ENCODE measurements at regions not wholly inside any gene's neighbourhood (a gene's known extent, or its start where the extent isn't known, plus 50 kb on each side); places are given as distances from the start of the nearest gene placed in this dataset.
"Not testable (repeated sequence)": the region's sequence is repeated elsewhere in the genome, so short reads cannot be mapped to it uniquely, and the experiment has no call there.

DNA sequence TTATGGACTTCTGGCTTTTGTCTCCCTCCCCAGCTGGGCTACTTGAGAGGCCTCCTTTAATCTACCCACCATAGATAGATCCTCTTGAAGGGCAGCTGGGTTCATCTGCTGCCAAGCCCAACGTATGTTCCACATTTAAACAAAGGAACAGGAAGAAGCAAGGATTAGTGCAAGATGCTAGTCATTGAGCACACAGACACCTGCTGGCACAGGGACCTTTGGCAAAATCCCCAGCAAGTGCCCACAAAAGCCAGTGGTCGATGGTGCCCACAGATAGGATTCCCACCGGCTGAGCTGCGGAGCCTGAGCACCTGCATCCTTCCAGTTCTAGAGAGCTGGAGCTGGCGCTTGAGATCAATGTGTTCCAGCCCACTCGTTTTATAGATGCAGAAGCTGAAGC, 57.7 kb upstream of the SHB start:
- H3K4me1 Mint-ChIP-seq: no peaks in the 10 kb centered on the region
- DNase-seq (ENCODE audit: low spot score in 2 of 2): no peak
- H3K36me3 Mint-ChIP-seq (ENCODE audit: insufficient read depth): peaks cover 1% of the 10 kb centered on the region
- no peak overlapping the region for H3K4me3 Mint-ChIP-seq
- H3K27me3 Mint-ChIP-seq: peaks cover 35% of the 10 kb centered on the region
- ATAC-seq (replicated peaks; ENCODE audit: extremely low read depth, poor library complexity, severe bottlenecking): no peak
- no peaks in the 10 kb centered on the region for H3K9me3 Mint-ChIP-seq
- H3K27ac Mint-ChIP-seq (ENCODE audit: low read depth): no peak overlapping the region

DNA sequence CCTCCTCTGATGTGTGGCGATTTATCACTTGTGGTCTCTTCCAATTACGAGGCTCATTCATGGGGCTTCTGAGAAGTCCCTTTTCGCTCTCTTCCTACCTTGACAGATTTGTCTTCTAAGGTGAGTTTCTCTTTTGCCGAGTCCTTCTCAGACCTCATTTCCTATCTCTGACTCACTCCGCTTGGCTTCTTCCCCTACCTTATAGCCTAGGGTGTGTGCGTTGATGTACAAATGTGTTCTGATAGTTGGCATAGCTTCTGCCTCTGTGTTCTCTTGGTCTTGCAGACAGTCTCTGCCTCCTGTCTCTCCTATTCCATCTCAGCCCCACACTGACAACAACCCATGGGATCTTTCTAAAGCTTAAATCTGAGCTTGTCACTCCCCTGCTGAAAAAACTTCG, 56.9 kb upstream of the SHB start:
- peaks cover 1% of the 10 kb centered on the region for H3K36me3 Mint-ChIP-seq (ENCODE audit: insufficient read depth)
- ATAC-seq (replicated peaks; ENCODE audit: extremely low read depth, poor library complexity, severe bottlenecking): no peak

DNA sequence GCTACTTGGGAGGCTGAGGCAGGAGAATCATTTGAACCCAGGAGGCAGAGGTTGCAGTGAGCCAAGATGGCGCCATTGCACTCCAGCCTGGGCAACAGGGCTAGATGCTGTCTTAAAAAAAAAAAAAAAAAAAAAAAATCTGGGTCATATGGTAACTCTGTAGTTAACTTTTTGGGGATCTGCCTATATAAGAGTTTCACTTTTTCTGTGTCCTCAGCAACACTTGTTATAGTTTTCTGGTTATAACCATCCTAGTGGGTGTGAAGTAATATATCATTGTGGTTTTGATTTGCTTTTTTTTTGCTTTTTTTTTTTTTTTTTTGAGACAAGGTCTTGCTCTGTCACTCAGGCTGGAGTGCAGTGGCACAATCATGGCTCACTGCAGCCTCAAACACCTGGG, 54.3 kb upstream of the SHB start:
- H3K27ac Mint-ChIP-seq (ENCODE audit: low read depth); H3K4me3 Mint-ChIP-seq; H3K36me3 Mint-ChIP-seq (ENCODE audit: insufficient read depth); DNase-seq (ENCODE audit: low spot score in 2 of 2); H3K9me3 Mint-ChIP-seq; H3K4me1 Mint-ChIP-seq; ATAC-seq (replicated peaks; ENCODE audit: extremely low read depth, poor library complexity, severe bottlenecking): not testable (repeated sequence)
- H3K27me3 Mint-ChIP-seq: peaks cover 65% of the 10 kb centered on the region

More for the DNA sequence above, 56.9 kb upstream of the SHB start:
- no peaks in the 10 kb centered on the region for H3K4me1 Mint-ChIP-seq
- H3K27me3 Mint-ChIP-seq: peaks cover 40% of the 10 kb centered on the region
- no peak overlapping the region for H3K27ac Mint-ChIP-seq (ENCODE audit: low read depth)
- H3K4me3 Mint-ChIP-seq: no peak overlapping the region
- no peaks in the 10 kb centered on the region for H3K9me3 Mint-ChIP-seq
- no peak for DNase-seq (ENCODE audit: low spot score in 2 of 2)

DNA sequence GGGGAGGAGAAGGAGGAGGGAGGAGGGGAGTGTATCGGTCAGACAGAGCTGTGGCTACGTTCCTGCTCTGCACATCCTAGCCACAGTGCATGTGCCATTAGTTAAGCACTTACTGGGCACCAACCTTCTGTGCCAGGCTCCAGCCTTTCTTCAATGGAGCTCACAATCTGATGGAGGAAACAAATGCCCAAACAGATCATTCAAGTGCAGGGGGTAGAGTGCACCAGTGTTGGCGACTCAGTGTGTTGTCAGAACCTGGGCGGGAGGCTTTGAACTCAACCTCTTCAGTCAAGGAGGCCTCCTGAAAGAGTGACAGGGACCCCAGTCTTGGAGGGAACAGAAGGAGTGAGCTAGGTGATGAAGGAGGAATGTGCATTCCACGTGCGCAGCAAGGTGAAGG, 51.9 kb upstream of the SHB start:
- no peak overlapping the region for H3K4me3 Mint-ChIP-seq
- H3K36me3 Mint-ChIP-seq (ENCODE audit: insufficient read depth): peaks cover 1% of the 10 kb centered on the region
- no peak overlapping the region for H3K27ac Mint-ChIP-seq (ENCODE audit: low read depth)
- no peak for DNase-seq (ENCODE audit: low spot score in 2 of 2)
- peaks cover 57% of the 10 kb centered on the region for H3K27me3 Mint-ChIP-seq
- no peak for ATAC-seq (replicated peaks; ENCODE audit: extremely low read depth, poor library complexity, severe bottlenecking)
- H3K4me1 Mint-ChIP-seq: no peaks in the 10 kb centered on the region
- no peaks in the 10 kb centered on the region for H3K9me3 Mint-ChIP-seq

DNA sequence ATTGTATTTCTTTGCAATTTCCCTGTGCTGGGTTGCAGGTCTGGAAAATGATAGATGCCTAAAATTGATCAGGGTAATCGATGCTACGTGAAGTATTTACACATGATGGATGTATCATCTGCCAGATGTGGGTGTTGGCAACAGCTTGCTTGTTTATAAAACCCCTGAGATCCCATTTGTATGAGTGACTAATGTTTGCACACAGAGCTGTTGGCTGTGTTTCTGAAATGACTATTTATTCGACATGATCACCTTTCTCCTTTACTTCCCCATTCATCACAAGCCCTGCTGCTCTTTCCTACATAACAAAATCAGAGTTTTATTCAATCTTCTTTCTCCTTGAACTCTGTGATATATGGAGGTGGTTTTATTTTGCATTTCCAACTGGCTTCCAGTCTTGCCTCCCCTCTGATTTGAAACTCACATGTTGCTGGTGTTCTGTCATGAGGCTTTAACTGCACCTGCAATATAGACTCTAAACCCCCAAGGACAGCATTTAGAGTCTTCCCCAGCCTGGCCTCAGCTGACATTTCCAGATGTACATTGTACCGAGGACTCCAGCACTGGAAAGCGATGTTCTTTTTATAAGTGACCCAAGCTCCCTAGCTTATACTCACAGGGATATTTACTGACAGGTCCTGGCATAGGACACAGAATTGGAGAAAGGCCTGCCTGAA, 50.7 kb upstream of the SHB start:
- ATAC-seq (replicated peaks; ENCODE audit: extremely low read depth, poor library complexity, severe bottlenecking): no peak
- H3K4me3 Mint-ChIP-seq: no peak overlapping the region
- H3K27ac Mint-ChIP-seq (ENCODE audit: low read depth): no peak overlapping the region
- peaks cover 1% of the 10 kb centered on the region for H3K36me3 Mint-ChIP-seq (ENCODE audit: insufficient read depth)
- H3K9me3 Mint-ChIP-seq: no peaks in the 10 kb centered on the region
- H3K4me1 Mint-ChIP-seq: no peaks in the 10 kb centered on the region
- DNase-seq (ENCODE audit: low spot score in 2 of 2): no peak
- peaks cover 44% of the 10 kb centered on the region for H3K27me3 Mint-ChIP-seq

DNA sequence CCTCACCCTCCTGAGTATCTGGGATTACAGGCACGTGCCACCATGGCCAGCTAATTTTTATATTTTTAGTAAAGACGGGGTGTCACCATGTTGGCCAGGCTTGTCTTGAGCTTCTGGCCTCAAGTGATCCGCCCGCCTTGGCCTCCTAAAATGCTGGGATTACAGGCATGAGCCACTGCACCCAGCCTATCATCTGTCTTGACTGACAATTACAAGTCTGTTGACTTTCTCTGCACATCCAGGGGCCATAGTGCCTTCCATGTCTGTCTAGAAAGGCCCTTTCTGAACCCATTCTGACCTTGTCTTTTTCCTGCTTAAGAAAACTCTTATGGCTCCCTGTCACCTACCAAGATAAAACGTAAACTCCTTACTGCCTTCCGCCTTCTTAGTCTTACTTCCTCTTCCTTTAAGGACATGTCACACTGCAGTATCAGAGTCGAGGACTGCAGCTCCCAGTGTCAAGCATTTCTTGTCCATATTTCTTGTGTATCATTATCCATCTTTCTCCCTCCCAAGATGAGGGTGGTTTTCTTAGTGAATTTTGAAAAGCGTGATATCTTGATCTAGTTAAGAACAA, 49.9 kb upstream of the SHB start:
- H3K36me3 Mint-ChIP-seq (ENCODE audit: insufficient read depth): peaks cover 1% of the 10 kb centered on the region
- H3K4me3 Mint-ChIP-seq: no peak overlapping the region
- H3K27ac Mint-ChIP-seq (ENCODE audit: low read depth): no peak overlapping the region
- DNase-seq (ENCODE audit: low spot score in 2 of 2): no peak
- ATAC-seq (replicated peaks; ENCODE audit: extremely low read depth, poor library complexity, severe bottlenecking): no peak
- peaks cover 40% of the 10 kb centered on the region for H3K27me3 Mint-ChIP-seq
- H3K9me3 Mint-ChIP-seq: no peaks in the 10 kb centered on the region
- no peaks in the 10 kb centered on the region for H3K4me1 Mint-ChIP-seq
